GM18511 (cell line): ENCODE measurements at regions not wholly inside any gene's neighbourhood (a gene's known extent, or its start where the extent isn't known, plus 50 kb on each side); places are given as distances from the start of the nearest gene placed in this dataset.

Experiments
- ATAC-seq: cut with Tn5 transposase; IDR thresholded peaks from one replicate; pipeline ENCODE4 v1.9.1; 2021; ENCODE audit warnings: mild to moderate bottlenecking, moderate library complexity; ENCODE audit not compliant: unreplicated experiment

- no peak for ATAC-seq
These were observed 101.9 kb upstream of the MTPN start for GRCh38 chr7:136079066-136079465.

- no peak for ATAC-seq
These were observed 101.5 kb upstream of the MTPN start for GRCh38 chr7:136078630-136079029.

- no peak for ATAC-seq
These were observed 99.8 kb upstream of the MTPN start for GRCh38 chr7:136076954-136077353.

- ATAC-seq, result no peak
These were observed 97.7 kb upstream of the MTPN start for GRCh38 chr7:136074843-136075242.

DNA sequence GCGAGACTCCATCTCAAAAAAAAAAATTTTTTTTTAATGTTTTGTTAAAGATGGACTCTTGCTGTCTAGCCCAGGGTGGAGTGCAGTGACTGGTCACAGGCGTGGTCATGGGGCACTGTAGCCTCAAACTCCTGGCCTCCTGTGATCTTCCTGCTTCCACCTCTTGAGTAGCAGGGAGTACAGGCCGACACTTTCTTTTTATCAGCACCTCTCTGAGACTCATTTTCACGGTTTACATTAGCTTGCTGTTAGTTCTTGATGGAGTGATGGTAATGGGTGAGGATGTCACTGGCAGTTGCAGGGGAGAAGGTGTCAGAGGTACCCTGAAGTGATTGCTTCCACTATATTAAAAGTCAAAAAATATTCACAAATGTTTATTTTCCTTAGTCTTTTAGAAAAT lies 95.3 kb upstream of the MTPN start:
- no peak for ATAC-seq

DNA sequence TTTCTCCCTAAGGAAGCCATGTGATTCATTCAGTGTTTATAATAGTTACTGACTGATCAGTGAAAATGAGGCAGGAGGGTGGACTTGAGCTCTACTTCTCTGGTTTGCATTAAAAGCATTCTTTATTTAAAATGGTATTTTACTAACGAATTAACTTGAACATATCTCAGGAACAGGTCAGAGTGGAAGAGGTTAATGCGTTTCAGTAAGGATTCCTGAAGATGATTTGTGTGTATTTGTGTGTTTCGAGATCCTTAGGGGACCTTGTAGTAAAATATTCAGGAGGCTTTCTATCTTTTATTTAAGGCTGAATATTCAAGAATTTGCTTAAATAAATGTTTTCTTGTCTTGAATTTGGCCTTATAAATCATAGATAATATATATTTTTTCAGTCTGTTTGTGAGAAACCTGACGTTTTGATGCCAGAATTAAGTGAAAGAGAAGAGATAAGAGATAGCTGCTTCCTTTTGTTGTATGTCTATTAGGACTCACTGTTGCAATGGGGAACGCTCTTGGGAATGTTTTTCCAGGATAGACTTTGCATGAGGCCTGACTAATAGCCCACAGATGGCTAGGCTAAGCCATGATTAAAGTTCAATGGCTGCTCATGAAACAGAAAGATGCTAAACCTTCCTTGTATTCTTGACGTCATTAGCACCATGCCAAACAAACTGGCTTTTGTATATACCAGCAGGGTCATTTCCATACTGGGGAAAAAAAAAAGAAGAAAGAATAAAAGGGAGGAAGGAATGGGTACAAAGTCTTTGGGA lies 93.8 kb upstream of the MTPN start:
- no peak for ATAC-seq

DNA sequence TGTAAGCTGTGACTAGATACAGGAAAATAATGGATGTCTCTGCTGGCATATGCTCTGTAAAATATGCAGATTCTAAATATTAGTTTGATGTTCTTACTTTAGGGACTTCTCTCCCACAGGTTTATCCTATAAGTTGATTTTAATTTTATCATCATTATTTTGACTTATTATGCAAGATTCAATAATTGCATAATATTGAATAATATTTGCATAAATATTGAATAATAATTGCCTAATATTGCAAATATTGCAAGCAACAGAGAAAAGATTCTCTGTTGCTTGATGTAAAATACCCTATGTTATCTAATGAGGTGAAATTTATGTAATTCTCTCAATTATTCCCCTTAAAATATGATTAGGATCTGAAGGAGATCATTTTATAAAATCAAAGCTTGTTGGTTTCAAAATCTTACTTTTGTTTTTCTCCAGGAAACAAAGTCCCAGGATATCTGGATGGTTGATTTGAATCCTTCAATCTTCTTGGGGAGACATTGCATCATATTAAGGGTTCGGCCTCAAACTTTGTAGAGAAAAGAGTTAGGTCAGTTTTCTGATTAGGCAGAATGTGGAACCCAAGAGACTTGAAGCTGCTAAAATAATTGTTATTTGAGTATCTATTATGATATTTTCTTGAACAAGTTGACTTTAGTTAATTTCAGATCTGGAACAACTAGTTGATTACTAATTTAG lies 92.8 kb upstream of the MTPN start:
- no peak for ATAC-seq

GRCh38 chr7:136067277-136067676 lies 90.1 kb upstream of the MTPN start:
- ATAC-seq, result no peak

DNA sequence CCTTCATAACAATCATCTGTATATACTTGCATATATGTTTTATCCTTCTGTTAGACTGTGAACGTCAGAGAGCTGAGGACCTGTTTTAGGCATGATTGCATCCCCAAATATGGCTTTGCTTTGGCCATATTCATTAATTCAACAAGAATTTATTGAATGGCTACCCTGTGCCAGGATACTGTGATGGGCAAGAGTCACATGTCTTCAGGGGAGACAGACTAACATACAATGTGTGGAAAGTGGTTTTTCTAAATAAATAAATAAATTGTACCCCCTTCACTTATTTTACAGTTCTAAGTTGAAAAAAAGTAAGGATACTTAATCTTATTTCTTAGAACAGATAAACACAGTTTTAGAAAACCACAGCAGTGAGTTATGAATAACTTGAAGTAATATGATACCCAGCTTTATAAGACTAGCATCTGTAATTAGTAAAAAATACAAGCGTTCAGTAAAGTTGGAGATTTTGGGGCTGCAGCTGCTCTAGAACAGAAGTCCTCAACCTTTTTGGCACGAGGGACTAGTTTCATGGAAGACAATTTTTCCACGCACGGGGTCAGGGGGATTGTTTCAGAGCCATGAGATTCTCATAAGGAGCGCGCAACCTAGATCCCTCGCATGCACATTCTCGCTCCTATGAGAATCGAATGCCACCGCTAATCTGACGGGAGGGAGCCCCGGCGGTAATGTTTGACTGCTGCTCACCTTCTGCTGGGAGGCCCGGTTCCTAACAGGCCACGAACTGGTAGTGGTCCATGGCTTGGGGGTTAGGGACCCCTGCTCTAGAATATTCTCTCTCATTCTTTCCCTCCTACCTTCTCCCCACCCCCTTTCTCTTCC lies 89.4 kb upstream of the MTPN start:
- no peak for ATAC-seq

DNA sequence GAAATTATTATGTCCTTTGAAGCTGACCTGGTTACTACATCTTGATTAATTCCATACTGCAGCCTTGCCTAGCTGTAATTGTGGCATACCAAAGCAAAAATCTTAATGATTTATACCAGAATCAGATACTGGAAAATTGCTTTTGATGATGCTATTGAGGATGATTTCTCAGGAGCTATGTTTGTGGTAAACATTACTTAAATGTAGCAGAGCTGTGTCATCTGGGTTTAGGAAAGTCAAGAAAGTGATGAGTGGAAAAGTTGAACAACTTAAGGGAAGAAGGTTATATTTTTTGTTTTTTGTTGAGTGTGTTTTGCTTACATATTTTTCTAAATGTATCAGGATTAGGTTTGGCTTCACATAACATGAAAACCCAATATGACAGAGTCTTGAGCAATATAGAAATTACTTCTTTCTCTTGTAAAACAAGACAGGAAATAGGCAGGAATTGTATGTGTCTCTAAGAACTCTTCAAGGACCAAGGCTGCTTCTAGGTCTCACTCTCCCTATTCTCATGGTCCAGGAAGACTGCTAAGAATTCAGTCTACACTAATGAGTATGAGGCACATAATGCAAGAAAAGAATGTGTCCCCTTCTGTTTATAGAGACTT lies 87.6 kb upstream of the MTPN start:
- no peak for ATAC-seq

DNA sequence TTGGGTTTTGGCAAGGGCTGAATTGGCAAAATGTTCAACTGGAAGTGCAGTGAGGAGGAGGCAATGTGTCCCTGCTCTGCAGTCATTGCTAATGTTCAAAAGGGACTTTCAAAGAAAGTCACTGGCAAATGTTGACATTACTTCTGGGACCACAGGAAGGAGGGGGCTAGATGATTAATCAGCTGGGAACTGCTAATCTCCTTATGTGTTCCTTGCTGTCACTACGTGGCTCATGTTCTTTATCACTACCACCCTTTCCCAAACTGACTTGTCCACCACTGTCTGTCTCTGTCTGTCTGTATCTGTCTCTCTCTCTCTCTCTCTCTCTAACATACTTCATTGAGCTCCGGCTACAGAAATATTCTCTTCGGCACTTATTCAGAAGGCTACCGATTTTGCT lies 86.9 kb upstream of the MTPN start:
- ATAC-seq, result no peak

DNA sequence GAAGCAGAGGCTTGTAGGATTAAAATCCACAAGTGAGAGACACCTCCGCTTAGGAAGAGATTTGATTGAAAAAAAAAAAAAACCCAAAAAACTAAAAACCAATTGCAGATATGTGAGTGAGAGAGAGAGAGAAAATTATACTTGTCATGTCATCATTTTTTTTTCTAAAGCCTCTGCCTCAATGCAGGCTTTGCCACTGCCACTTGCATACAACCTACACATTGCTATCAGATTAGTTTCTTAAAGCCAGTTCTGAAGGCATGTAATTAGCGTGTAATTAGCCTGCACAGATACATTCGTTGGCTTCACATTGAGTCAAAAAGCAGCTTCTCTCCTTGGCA lies 86.1 kb upstream of the MTPN start:
- no peak for ATAC-seq

- no peak for ATAC-seq
These were observed 85.6 kb upstream of the MTPN start for GRCh38 chr7:136062625-136063325.

DNA sequence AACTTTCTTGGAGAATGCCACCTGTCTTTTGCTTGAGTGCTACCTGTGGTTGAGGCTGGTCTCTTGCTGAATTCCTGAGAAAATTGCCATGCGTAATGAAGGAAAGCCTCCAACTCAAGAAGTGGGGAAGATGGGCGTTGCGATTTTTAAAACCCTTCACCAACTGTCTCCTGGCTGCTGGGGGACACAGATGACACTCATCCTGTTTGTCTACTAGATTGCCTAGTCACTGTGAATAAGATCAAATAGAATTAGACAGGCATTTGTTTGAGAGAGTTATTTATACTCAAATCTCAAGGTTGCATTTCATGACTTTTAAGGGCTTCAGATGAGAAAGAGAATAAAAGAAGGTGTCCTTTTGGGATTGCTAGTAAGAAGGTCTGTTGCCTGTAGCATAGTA lies 84.3 kb upstream of the MTPN start:
- ATAC-seq, result no peak

DNA sequence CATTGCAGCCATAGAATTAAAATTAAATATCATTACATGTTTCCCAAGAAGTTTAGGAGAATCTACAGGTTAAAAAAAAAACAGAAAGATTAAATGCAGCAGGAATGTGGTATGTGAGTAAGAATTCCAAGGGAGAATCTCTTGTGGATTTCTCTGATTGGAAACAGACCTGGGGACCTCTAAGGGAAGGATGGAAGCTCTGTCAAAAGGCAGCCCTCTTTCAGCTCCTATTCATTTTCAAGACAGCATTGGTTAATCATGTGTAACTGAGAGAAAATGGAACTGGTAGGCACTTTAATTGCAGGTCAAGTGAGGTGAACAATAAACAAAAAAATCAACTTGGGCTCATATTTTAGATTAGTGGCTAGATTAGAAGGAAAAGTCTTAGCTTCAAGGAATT lies 81.4 kb upstream of the MTPN start:
- no peak for ATAC-seq

- no peak for ATAC-seq
These were observed 80.3 kb upstream of the MTPN start for GRCh38 chr7:136057509-136057908.

DNA sequence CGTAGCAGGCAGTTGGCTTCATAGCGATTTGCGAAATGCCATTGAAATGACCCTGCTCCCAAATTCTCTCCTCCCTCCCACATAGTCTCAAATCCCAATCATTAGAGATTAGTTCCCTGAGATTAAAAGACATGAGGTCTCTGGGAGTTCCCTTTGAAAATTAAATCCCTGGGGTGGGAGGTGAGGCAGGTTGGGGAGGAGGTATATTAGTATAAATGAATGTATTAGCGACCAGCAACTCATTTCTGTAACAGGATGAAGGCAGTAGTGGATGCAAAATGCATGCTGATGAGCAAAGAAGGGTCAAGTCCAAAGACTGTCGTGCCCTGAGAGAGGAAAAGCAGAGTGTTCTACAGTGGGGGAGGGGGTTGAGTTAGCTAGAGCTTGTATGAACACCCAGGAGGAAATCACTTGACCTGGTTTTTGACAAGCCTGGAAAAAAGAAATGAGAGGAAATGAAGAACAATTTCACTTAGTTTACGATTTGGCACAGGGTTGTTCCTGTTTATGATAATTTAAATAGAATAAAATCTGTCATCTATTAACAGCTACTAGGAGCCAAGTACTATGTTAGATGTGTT lies 79.6 kb upstream of the MTPN start:
- ATAC-seq, result no peak

- no peak for ATAC-seq
These were observed 78.1 kb upstream of the MTPN start for GRCh38 chr7:136055266-136055665.

DNA sequence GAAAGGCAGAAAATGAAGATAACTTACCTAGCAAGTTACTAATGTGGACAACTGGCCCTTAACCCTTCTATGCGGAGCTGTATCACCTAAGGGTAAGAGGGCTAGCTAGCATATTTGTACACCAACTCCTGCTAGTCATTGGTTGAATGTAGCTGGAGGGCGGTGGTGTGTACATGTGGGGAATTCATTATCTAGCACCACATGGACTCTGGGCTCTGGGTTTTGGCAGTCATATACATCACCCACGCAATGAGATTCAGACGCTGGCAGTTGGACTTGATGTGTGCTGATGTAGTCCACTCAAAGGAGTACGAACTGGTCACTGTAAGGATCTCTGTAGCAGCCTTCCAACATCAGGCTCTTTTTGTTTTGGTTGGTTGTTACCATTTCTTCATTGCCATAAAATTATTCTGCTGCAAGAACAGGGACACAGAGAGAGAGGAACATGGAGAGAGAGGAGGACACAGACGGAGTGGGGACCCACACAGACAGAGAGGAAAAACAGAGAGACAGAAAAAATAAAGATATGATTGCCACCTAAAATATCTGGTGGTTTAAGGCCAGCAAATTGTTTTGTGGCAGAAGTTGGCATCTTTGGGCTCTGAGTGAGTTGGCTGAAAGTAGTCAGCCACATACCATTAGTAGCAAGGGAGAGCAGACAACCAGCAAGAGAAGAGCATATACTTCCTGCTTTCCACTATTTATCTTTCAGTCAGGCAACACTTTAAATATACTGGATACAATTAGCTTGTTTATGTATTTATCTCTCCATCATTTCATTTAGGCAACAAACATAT lies 76.7 kb upstream of the MTPN start:
- ATAC-seq, result no peak
